ENCODE measurements at regions not wholly inside any gene's neighbourhood (a gene's known extent, or its start where the extent isn't known, plus 50 kb on each side); places are given as distances from the start of the nearest gene placed in this dataset.

DNA sequence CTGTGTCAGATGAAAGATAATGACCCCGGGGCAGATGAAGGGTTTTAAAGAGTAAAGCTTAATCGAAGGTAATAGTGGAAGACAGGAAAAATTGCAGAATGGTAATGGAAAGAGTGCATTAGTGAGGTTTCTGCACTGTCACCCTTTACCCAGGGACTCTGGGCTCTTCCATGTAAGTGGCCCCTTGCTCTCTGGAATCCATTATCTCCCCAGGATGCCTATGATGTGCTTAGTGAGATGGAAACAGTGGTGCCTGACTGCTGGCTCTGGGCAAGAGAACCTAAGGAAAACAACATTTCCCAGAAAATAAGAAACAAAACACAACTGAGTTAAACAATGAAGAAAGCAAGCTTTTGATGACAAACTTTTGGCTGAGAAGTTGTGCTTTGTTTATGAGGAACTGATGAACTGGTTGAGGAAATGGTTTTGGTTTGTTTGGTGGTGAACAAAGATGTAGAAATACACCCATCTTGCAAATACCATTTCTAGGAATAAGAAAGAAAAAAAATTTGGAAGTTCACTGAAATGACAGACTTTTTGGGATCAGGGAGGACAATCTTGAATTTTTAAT lies 119.9 kb upstream of the RASGRP1 start:
- H3K27ac Mint-ChIP-seq = peak overlapping the region; percentile 89
- peak in 3 of 14 experiments; percentile 35 to 62 (median 36) for DNase-seq

DNA sequence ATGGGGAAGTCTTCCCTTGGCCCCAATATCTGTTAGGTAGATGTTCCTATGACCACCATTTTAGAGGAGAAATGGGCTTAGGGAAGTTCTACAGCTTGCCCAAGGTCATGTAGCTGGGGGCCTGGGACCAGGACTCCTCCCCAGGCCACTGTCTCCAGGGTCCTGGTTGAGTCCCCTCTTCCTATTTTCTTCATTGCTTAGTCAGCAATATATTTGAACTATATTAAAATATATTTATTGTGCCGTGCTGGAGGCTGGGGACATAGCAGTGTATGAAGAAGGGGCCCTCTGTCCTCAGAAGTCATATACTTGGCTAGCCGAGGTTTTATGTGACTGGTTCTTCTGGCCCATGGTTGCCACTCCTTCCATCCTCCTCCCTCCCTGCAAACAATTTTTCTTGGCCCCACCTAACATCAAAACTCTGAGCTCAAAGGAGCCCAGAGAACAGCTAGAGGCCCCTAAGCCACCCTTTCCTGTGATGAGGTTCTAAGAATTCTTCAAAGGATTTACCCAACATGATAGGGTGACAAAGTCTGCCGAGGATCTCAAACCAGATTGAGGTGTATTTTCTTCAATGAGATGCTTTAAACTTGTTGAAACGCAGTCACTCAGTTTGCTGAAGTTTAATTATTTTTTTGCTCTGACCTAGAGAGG lies 121.2 kb upstream of the RASGRP1 start:
- Histone ChIP-seq H3K36me3 (ENCODE audit: insufficient read depth, low read length) (no peaks in the 10 kb centered on the region), H3K4me3 (ENCODE audit: low read length) (no peak overlapping the region), H3K9me3 (ENCODE audit: control insufficient read depth in 1 of 2, insufficient read depth in 1 of 2, low read length in 2 of 2) (no peaks in the 10 kb centered on the region), H3K27ac (ENCODE audit: low read depth in 1 of 2, low read length in 2 of 2) (peak overlapping the region; percentile 56 to 66), H3K4me1 (ENCODE audit: insufficient read depth, low read length) (peaks cover 82% of the 10 kb centered on the region), H3K27me3 (ENCODE audit: control insufficient read depth in 1 of 2, insufficient read depth in 2 of 2, low read length in 2 of 2) (no peaks in the 10 kb centered on the region)
- peaks cover 90% of the 10 kb centered on the region for H3K4me1 Mint-ChIP-seq (ENCODE audit: low read depth)
- H3K27me3 Mint-ChIP-seq = no peaks in the 10 kb centered on the region
- DNase-seq (peak in 7 of 14 experiments; percentile 38 to 85 (median 61)), ATAC-seq (ENCODE audit: poor library complexity) (peak; percentile 60)
- ChIA-PET CTCF (interaction anchor here (1.0 to 11.2 kb wide), 8 partner anchors 14 to 211 kb away, joined by 3 to 247 read pairs (median 18); partner anchors contain the start of gene RASGRP1), POLR2A (interaction anchor here (0.6 to 11.2 kb wide), 22 partner anchors 10 to 246 kb away, joined by 3 to 379 read pairs (median 5); partner anchors contain the start of gene RASGRP1)
- peak overlapping the region; percentile 89 for H3K27ac Mint-ChIP-seq
- H3K9me3 Mint-ChIP-seq = no peaks in the 10 kb centered on the region
- intact Hi-C loops (cut with DNase I, micrococcal nuclease) = loop anchor here (1.0 to 10.0 kb wide), 6 partner anchors 13 to 124 kb away; no protein-coding TSS in a partner anchor
- TF ChIP-seq, protein P1, sequence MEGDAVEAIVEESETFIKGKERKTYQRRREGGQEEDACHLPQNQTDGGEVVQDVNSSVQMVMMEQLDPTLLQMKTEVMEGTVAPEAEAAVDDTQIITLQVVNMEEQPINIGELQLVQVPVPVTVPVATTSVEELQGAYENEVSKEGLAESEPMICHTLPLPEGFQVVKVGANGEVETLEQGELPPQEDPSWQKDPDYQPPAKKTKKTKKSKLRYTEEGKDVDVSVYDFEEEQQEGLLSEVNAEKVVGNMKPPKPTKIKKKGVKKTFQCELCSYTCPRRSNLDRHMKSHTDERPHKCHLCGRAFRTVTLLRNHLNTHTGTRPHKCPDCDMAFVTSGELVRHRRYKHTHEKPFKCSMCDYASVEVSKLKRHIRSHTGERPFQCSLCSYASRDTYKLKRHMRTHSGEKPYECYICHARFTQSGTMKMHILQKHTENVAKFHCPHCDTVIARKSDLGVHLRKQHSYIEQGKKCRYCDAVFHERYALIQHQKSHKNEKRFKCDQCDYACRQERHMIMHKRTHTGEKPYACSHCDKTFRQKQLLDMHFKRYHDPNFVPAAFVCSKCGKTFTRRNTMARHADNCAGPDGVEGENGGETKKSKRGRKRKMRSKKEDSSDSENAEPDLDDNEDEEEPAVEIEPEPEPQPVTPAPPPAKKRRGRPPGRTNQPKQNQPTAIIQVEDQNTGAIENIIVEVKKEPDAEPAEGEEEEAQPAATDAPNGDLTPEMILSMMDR (IDR thresholded peaks at IDR 0.05) = no peak
- H3K36me3 Mint-ChIP-seq (ENCODE audit: low read depth) = no peaks in the 10 kb centered on the region
- H3K4me3 Mint-ChIP-seq = peak overlapping the region; percentile 77

More for the DNA sequence above, 119.9 kb upstream of the RASGRP1 start:
- Mint-ChIP-seq H3K4me3 (peak overlapping the region; percentile 59), H3K4me1 (ENCODE audit: low read depth) (peaks cover 84% of the 10 kb centered on the region), H3K36me3 (ENCODE audit: low read depth) (no peaks in the 10 kb centered on the region), H3K27me3 (no peaks in the 10 kb centered on the region), H3K9me3 (no peaks in the 10 kb centered on the region)
- ATAC-seq (ENCODE audit: poor library complexity) = no peak
- H3K9me3 ChIP-seq (ENCODE audit: control insufficient read depth in 1 of 2, insufficient read depth in 1 of 2, low read length in 2 of 2) = no peaks in the 10 kb centered on the region
- intact Hi-C loops (cut with DNase I, micrococcal nuclease) = loop anchor here (2.0 to 10.0 kb wide), 2 partner anchors 14 to 50 kb away; no protein-coding TSS in a partner anchor
- peaks cover 69% of the 10 kb centered on the region for H3K4me1 ChIP-seq (ENCODE audit: insufficient read depth, low read length)
- CTCF ChIA-PET = interaction anchor here (0.8 to 11.2 kb wide), 16 partner anchors 11 to 244 kb away, joined by 3 to 247 read pairs (median 5); partner anchors contain the start of gene RASGRP1
- POLR2A ChIA-PET = interaction anchor here (1.0 to 11.2 kb wide), 14 partner anchors 10 to 230 kb away, joined by 3 to 379 read pairs (median 6); partner anchors contain the start of genes FAM98B and RASGRP1
- no peaks in the 10 kb centered on the region for H3K27me3 ChIP-seq (ENCODE audit: control insufficient read depth in 1 of 2, insufficient read depth in 2 of 2, low read length in 2 of 2)
- no peaks in the 10 kb centered on the region for H3K36me3 ChIP-seq (ENCODE audit: insufficient read depth, low read length)
- peak overlapping the region; percentile 21 to 39 for H3K27ac ChIP-seq (ENCODE audit: low read depth in 1 of 2, low read length in 2 of 2)
- TF ChIP-seq, protein P1 (IDR thresholded peaks at IDR 0.05) = no peak
- H3K4me3 ChIP-seq (ENCODE audit: low read length) = no peak overlapping the region

DNA sequence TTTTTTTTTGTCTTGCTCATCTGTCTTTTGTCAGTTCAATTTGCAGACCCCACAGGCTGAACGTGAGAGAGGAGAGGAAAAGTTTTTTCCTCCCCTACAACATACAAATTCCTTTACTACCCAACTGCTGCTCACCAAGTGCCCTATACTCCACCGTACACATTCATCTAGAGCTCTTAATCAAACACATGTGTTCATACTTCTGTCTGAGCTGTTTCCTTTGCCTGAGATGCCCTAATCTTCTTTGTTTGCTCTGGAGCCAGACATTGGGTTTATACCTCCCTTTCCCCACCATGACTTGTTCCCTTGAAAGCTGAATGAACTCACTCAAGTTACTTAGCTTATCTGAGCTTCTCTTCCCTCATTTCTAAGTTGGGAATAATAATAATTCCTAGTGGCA lies 122.7 kb upstream of the RASGRP1 start:
- ChIA-PET CTCF (interaction anchor here (1.0 to 11.2 kb wide), 6 partner anchors 12 to 136 kb away, joined by 3 to 247 read pairs (median 28); partner anchors contain the start of gene RASGRP1), POLR2A (interaction anchor here (0.5 to 11.2 kb wide), 22 partner anchors 8 to 233 kb away, joined by 3 to 379 read pairs (median 5); partner anchors contain the start of genes FAM98B and RASGRP1)
- Histone ChIP-seq H3K4me1 (ENCODE audit: insufficient read depth, low read length) (peaks cover 91% of the 10 kb centered on the region), H3K27me3 (ENCODE audit: control insufficient read depth in 1 of 2, insufficient read depth in 2 of 2, low read length in 2 of 2) (no peaks in the 10 kb centered on the region), H3K36me3 (ENCODE audit: insufficient read depth, low read length) (no peaks in the 10 kb centered on the region), H3K27ac (ENCODE audit: low read depth in 1 of 2, low read length in 2 of 2) (peak overlapping the region; percentile 56 to 66), H3K4me3 (ENCODE audit: low read length) (no peak overlapping the region), H3K9me3 (ENCODE audit: control insufficient read depth in 1 of 2, insufficient read depth in 1 of 2, low read length in 2 of 2) (no peaks in the 10 kb centered on the region)
- intact Hi-C loops (cut with DNase I, micrococcal nuclease) = loop anchor here in 1 of 2 experiments (10.0 kb wide), 1 partner anchor 53 kb away; no protein-coding TSS in a partner anchor
- peak in 2 of 14 experiments; percentile 22 to 29 for DNase-seq
- H3K27me3 Mint-ChIP-seq = no peaks in the 10 kb centered on the region
- peak overlapping the region; percentile 28 for H3K4me3 Mint-ChIP-seq
- peak; percentile 25 for ATAC-seq (ENCODE audit: poor library complexity)
- H3K27ac Mint-ChIP-seq = peak overlapping the region; percentile 89
- H3K4me1 Mint-ChIP-seq (ENCODE audit: low read depth) = peaks cover 85% of the 10 kb centered on the region
- H3K36me3 Mint-ChIP-seq (ENCODE audit: low read depth) = no peaks in the 10 kb centered on the region
- TF ChIP-seq, protein P1 (IDR thresholded peaks at IDR 0.05) = no peak
- no peaks in the 10 kb centered on the region for H3K9me3 Mint-ChIP-seq

Data from CD4-positive, alpha-beta T cell (primary cell).